RCC 7860 (cell line): ENCODE measurements at regions not wholly inside any gene's neighbourhood (a gene's known extent, or its start where the extent isn't known, plus 50 kb on each side); places are given as distances from the start of the nearest gene placed in this dataset.

ENCODE experiments used
- DNase-seq: peaks from one replicate; pipeline ENCODE4 v3.0.0-alpha.2; 2015; ENCODE audit warnings: low spot score
- FAIRE-seq: peaks from 2 replicates; lab custom pipeline; 2012; peaks lifted over from hg19 to GRCh38; lab: Jason Lieb, UNC

GRCh38 chr4:71930459-71930858 lies 101.3 kb upstream of the NPFFR2 start:
- DNase-seq (no peak), FAIRE-seq (no peak)

DNA sequence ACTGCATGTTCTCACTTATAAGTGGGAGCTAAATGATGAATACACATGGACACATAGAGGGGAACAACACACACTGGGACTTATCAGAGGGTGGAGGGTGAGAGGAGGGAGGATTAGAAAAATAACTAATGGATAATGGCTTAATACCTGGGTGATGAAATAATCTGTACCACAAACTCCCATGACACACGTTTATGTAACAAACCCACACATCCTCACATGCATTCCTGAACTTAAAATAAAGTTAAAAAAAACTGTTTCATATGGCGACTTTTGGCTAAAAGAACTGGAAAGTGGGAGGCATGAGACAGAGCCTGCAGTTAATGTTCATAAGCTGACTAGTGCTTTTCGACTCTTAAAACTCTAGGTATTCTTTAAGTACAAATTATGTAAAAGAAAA lies 98.9 kb upstream of the NPFFR2 start:
- FAIRE-seq (no peak), DNase-seq (no peak)

DNA sequence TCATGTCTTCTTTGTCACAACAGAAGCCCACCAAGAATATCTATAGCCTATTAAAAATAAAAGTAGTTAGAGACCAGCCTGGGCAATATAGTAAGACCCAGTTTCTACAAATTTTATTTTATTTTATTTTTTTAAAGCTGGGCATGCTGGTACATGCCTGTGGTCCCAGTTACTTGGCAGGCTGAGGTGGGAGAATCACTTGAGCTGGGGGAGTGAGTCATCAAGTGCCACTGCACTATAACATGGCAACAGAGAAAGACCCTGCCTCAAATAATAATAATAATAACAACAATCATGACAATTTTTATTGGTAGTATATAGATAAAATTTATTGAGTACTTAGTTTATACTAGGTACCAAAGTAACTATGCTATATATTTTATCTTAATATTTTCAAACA lies 93.0 kb upstream of the NPFFR2 start:
- no peak for DNase-seq
- no peak for FAIRE-seq

DNA sequence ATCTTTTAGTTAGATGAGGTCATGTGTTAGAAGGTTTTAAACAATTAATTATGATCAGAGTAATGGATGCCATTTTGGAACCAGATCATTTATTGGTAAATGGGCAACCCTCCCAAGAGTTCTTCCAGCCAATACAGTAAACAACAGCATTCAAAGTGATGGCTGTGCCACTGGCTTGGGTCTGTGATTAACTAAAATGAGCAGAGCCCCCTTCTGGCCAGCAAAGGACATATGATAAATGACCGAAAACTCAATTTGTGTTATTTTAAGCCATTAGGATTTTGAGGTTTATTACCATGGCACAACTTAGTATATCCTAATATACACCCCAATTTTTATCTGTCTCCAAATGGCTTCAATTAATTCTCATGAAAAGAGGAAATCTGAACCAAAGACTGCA lies 90.8 kb upstream of the NPFFR2 start:
- DNase-seq (no peak), FAIRE-seq (no peak)

DNA sequence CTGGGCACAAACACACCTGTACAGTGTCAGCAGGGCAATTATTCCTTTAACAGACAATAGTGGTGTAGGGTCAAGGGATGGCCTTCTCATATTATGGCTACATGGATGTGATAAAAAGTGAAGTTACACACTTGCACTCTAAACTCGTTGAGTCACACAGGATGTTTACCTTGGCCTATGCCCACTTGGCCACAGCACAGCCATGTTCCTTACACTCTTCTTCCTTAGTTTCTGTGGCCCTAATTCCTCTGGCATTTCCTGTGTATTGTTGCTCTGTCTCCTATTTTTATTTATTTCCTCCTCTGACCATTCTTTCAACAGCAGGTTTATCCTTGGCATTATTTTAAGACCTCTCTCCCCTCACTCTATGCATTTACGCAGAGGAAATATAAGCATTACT lies 86.8 kb upstream of the NPFFR2 start:
- no peak for DNase-seq
- FAIRE-seq = no peak

- DNase-seq (no peak), FAIRE-seq (no peak)
Measured at GRCh38 chr4:71945791-71946190, 86.0 kb upstream of the NPFFR2 start.

DNA sequence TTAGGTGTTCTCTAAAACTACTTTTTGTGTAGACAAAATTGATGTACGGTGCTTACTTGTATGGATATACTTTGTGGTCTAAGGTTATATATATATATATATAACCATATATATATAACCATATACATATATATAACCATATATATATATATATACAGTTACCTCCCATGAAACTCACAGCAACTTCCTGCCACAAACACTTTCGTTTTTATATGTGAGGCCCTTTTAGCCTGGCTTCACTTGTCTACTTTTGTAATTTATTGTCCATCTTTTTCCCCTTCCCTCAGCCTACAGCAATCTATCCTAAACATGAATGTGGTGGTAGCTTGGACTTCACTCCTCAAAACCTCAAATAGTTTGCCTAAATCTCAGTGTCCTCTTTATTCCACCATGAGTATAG lies 72.8 kb upstream of the NPFFR2 start:
- no peak for DNase-seq
- FAIRE-seq = no peak

- FAIRE-seq = no peak
Measured at GRCh38 chr4:71962622-71963264, 69.1 kb upstream of the NPFFR2 start.

DNA sequence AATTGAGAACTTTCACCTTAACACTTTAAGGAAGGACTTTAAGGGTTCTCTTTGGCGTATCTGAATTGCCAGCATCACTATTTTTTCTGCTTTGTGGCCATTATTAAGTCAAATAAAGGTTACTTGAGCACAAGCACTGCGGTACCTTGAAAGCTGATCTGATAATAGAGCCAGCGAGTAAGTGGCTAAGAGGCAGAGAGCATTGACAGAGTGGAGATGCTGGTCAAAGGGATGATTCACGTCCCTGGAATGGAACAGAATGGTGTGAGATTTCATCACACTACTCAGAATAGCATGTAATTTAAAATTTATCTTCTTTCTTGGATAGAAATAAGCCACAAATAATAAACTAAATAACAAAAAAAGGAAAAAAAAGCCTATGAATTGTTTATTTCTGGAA lies 57.1 kb upstream of the NPFFR2 start:
- peak; percentile 84 for FAIRE-seq
- DNase-seq = peak; percentile 41

More at GRCh38 chr4:71962622-71963264, 69.1 kb upstream of the NPFFR2 start:
- DNase-seq = no peak

- DNase-seq (no peak), FAIRE-seq (no peak)
Measured at GRCh38 chr4:71976523-71976922, 55.3 kb upstream of the NPFFR2 start.

DNA sequence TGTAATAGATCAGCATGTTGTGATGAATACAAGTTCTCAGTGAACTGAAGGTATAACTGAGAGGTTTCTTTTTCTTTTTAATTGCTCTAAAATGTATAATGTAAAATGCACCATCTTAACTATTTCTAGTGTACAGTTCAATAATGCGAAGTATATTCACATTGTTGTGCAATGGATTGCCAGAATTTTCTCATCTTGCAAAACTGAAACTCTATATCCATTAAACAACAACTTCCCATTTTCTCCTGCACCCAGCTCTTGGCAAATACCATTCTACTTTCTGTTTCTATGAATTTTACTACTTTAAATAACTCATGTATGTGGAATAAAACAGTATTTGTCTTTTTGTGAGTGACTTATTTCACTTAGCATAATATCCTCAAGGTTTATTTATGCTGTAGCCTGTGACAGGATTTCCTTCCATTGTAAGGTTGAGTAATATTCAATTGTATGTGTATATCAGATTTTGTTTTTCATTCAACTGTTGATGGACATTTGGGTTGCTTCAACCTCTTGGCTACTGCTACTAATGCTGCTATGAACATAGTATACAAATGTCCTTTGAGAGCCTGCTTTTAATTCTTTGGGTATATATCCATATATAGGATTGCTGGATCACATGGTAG lies 53.5 kb upstream of the NPFFR2 start:
- no peak for FAIRE-seq
- DNase-seq = no peak

GRCh38 chr4:71980976-71981375 lies 50.8 kb upstream of the NPFFR2 start:
- peak; percentile 95 for FAIRE-seq
- DNase-seq = peak; percentile 54
